Calu3 (cell line): ENCODE measurements at regions not wholly inside any gene's neighbourhood (a gene's known extent, or its start where the extent isn't known, plus 50 kb on each side); places are given as distances from the start of the nearest gene placed in this dataset.

Experiments used
- BruUV-seq: library from RNA; stranded (reverse); fragments of 400-500 nt; replicated peaks from 2 replicates; lab custom pipeline; 2021; lab: Mats Ljungman, UMichigan
- CTCF ChIA-PET: fragments of 300-600 bp; sonication (Branson Sonifier 250); formaldehyde crosslinking; loops from one replicate; lab custom pipeline; 2022; ENCODE audit warnings: antibody characterized with exemption; lab: Charles Lee
- DNase-seq: peaks from one replicate; pipeline ENCODE4 v3.0.0; 2022
- H3K27ac Mint-ChIP-seq: one replicate; pipeline ENCODE4 v1.8.0; 2022; ENCODE audit warnings: mixed read lengths; ENCODE audit not compliant: unreplicated experiment
- H3K27me3 Mint-ChIP-seq: one replicate; pipeline ENCODE4 v1.8.0; 2022; ENCODE audit warnings: mixed read lengths; ENCODE audit not compliant: unreplicated experiment
- H3K36me3 Mint-ChIP-seq: one replicate; pipeline ENCODE4 v1.8.0; 2022; ENCODE audit warnings: mild to moderate bottlenecking, moderate library complexity, mixed read lengths; ENCODE audit not compliant: insufficient read depth, unreplicated experiment
- H3K4me1 Mint-ChIP-seq: one replicate; pipeline ENCODE4 v1.8.0; 2022; ENCODE audit warnings: mild to moderate bottlenecking, low read depth, mixed read lengths; ENCODE audit not compliant: unreplicated experiment
- H3K4me3 Mint-ChIP-seq: one replicate; pipeline ENCODE4 v1.8.0; 2022; ENCODE audit warnings: mild to moderate bottlenecking, low read depth, moderate library complexity, mixed read lengths; ENCODE audit not compliant: unreplicated experiment
- H3K9me3 Mint-ChIP-seq: one replicate; pipeline ENCODE4 v1.8.0; 2022; ENCODE audit warnings: low read depth, mixed read lengths; ENCODE audit not compliant: unreplicated experiment
- intact Hi-C: fragments of 100-400 bp; cut with micrococcal nuclease; formaldehyde crosslinking; loops from one replicate; pipeline ENCODE4 v1.10.0; 2022; ENCODE audit not compliant: unreplicated experiment
- TF ChIP-seq, protein P1 (sequence below): fragments of 200-600 bp; IDR thresholded peaks from one replicate; pipeline ENCODE4 v1.8.0; 2022; ENCODE audit warnings: antibody characterized with exemption; ENCODE audit not compliant: unreplicated experiment

DNA sequence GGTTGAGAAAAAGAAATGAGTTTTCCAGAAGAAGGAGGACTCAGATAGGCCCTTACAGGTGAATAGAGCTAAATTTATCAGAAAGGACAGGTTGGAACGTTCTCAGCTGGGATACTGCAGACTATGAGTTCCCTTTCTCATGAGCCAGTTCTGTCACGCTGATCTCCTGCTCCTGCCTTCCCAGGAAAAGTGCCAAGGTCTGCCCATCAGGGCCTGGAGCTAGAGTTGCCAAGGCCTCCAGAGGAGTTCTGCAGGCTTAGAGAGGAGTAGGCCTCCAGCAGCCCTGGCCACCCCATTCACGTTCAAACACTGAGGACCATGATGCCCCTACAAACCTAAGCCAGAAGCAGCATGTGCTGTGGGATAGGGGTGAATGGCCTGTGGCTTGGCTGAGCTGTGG lies 126.8 kb upstream of the TNR start:
- H3K27ac Mint-ChIP-seq: no peak overlapping the region
- H3K4me3 Mint-ChIP-seq: no peak overlapping the region
- peaks cover 69% of the 10 kb centered on the region for H3K27me3 Mint-ChIP-seq
- intact Hi-C loops: no loop called here
- no peaks in the 10 kb centered on the region for H3K36me3 Mint-ChIP-seq
- H3K4me1 Mint-ChIP-seq: no peaks in the 10 kb centered on the region
- TF ChIP-seq, protein P1, sequence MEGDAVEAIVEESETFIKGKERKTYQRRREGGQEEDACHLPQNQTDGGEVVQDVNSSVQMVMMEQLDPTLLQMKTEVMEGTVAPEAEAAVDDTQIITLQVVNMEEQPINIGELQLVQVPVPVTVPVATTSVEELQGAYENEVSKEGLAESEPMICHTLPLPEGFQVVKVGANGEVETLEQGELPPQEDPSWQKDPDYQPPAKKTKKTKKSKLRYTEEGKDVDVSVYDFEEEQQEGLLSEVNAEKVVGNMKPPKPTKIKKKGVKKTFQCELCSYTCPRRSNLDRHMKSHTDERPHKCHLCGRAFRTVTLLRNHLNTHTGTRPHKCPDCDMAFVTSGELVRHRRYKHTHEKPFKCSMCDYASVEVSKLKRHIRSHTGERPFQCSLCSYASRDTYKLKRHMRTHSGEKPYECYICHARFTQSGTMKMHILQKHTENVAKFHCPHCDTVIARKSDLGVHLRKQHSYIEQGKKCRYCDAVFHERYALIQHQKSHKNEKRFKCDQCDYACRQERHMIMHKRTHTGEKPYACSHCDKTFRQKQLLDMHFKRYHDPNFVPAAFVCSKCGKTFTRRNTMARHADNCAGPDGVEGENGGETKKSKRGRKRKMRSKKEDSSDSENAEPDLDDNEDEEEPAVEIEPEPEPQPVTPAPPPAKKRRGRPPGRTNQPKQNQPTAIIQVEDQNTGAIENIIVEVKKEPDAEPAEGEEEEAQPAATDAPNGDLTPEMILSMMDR: no peak
- no peaks in the 10 kb centered on the region for H3K9me3 Mint-ChIP-seq
- no TSS peak for BruUV-seq
- CTCF ChIA-PET: no interaction called here
- no peak for DNase-seq

DNA sequence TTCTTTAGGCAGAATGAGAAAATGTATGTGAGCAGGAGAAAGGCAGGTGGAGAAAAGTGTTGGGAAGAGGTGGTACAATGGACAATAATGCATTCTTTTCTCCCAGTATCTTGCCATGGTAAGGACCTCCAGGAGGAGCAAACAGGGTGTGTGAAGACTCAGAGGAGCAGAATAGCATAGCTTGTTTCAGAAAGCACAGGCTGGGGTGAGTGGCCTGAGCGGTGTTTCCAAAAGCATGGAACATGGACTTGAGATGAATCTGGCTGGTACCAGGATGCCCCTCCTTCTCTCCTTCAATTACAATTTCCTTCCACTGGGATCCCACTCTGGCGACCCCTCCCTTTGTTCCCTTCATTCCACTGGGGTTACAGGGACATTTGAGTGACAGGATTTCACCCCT lies 123.4 kb upstream of the TNR start:
- BruUV-seq: no TSS peak
- TF ChIP-seq, protein P1: no peak
- intact Hi-C loops: no loop called here
- Mint-ChIP-seq H3K9me3 (no peaks in the 10 kb centered on the region), H3K27ac (no peak overlapping the region), H3K27me3 (peaks cover 76% of the 10 kb centered on the region), H3K4me1 (no peaks in the 10 kb centered on the region), H3K4me3 (no peak overlapping the region), H3K36me3 (no peaks in the 10 kb centered on the region)
- CTCF ChIA-PET: no interaction called here
- no peak for DNase-seq

DNA sequence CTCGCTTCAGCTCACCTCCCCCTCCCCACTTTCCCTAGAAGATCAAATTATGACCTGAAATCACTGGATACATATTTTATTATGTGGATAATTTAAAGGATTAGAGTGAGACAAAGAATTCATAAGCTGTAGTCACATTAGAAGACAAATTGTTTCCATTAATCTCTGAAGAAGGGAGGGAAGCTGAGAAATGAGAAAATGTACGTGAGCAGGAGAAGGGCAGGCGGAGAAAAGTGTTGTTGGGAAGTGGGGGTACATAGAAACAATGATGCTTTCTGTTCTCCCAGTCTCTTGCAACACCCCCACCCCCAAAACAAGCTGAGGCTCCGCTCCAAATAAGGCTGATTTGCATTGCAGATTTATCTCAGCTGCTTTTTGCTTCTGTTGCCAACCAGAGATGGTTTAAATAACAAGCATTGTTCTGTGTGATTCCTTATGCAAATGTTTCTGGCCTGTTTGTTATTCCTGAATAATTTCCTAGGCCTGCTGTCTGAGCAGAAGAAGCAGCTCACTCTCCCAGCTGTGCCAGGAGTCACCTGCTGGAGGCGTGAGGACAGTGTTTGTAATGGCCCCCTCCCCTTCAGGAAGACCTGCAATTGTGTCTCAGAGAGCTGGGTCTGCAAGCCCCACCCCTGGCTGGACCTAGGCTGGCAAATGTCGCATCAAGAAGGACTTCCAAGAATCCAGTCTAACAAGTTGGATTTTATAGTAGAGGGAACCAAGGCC lies 121.8 kb upstream of the TNR start:
- no peak overlapping the region for H3K4me3 Mint-ChIP-seq
- H3K27ac Mint-ChIP-seq: no peak overlapping the region
- H3K36me3 Mint-ChIP-seq: no peaks in the 10 kb centered on the region
- TF ChIP-seq, protein P1: no peak
- H3K4me1 Mint-ChIP-seq: no peaks in the 10 kb centered on the region
- no peaks in the 10 kb centered on the region for H3K9me3 Mint-ChIP-seq
- BruUV-seq: no TSS peak
- peaks cover 76% of the 10 kb centered on the region for H3K27me3 Mint-ChIP-seq
- no peak for DNase-seq
- CTCF ChIA-PET: no interaction called here
- intact Hi-C loops: no loop called here

DNA sequence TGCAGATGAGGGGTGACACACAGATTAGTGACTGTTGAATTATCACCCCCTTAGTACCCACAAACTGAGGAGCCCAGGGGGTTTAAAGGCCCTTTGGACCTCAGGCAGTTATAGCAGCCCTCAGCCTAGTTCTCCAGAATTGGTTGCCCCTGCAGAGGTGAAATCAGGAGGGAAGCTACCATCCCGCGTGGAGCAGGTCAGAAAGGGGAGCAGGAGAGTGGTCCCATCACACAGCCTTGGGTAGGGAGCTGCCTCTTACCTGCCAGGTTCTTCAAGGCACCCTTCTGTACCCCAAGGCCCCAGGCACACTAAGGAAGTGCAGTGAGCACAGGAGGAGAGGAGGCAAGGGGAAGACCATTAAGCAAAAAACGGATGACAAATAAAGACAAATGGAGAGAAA lies 121.2 kb upstream of the TNR start:
- H3K9me3 Mint-ChIP-seq: no peaks in the 10 kb centered on the region
- intact Hi-C loops: no loop called here
- H3K27me3 Mint-ChIP-seq: peaks cover 76% of the 10 kb centered on the region
- H3K4me1 Mint-ChIP-seq: no peaks in the 10 kb centered on the region
- CTCF ChIA-PET: no interaction called here
- no peaks in the 10 kb centered on the region for H3K36me3 Mint-ChIP-seq
- no peak overlapping the region for H3K4me3 Mint-ChIP-seq
- TF ChIP-seq, protein P1: no peak
- DNase-seq: no peak
- no TSS peak for BruUV-seq
- no peak overlapping the region for H3K27ac Mint-ChIP-seq
